CD4-positive, CD25-positive, alpha-beta regulatory T cell (primary cell): ENCODE measurements at regions not wholly inside any gene's neighbourhood (a gene's known extent, or its start where the extent isn't known, plus 50 kb on each side); places are given as distances from the start of the nearest gene placed in this dataset.

Source experiments
- ATAC-seq, 2 donors: fragments of 150-1000 bp; cut with Tn5 transposase; one replicate each; pipeline ENCODE4 v1.10.0; 2021; ENCODE audit warnings: low read depth in 2 of 2, moderate number of reproducible peaks in 2 of 2, moderate library complexity in 1 of 2
- DNase-seq, 3 donors: peaks; one replicate each; pipeline versions ENCODE4 v3.0.0 to v3.0.0-alpha.2; 2012 to 2022; ENCODE audit warnings: mixed read lengths in 1 of 3
- H3K27ac ChIP-seq: one replicate; pipeline ENCODE4 v1.7.0; 2013; ENCODE audit warnings: mild to moderate bottlenecking, low read length; ENCODE audit not compliant: insufficient read depth, poor library complexity, severe bottlenecking
- H3K27me3 ChIP-seq: one replicate; pipeline ENCODE4 v1.7.0; 2013; ENCODE audit warnings: low read length; ENCODE audit not compliant: control insufficient read depth, insufficient read depth
- H3K36me3 ChIP-seq: one replicate; pipeline ENCODE4 v1.7.0; 2013; ENCODE audit warnings: mild to moderate bottlenecking, low read length, moderate library complexity; ENCODE audit not compliant: control insufficient read depth, insufficient read depth
- H3K4me1 ChIP-seq: 2 replicates; pipeline ENCODE4 v1.7.0; 2013; ENCODE audit warnings: mild to moderate bottlenecking, low read length; ENCODE audit not compliant: insufficient read depth, control insufficient read depth, poor library complexity, severe bottlenecking
- H3K4me3 ChIP-seq: one replicate; pipeline ENCODE4 v1.7.0; 2013; ENCODE audit warnings: low read depth, mild to moderate bottlenecking, low read length, moderate library complexity
- H3K9me3 ChIP-seq, 2 experiments: 1 replicate in 1 of 2; 2 replicates in 1 of 2; pipeline ENCODE4 v1.7.0; 2013; ENCODE audit warnings: low read length in 2 of 2, mild to moderate bottlenecking in 1 of 2, moderate library complexity in 1 of 2; ENCODE audit not compliant: control insufficient read depth in 2 of 2
- H3K27ac Mint-ChIP-seq, 3 donors: one replicate each; pipeline ENCODE4 v1.8.0; 2020 to 2022; ENCODE audit warnings: mild to moderate bottlenecking in 3 of 3, mixed read lengths in 3 of 3, moderate library complexity in 2 of 3
- H3K27me3 Mint-ChIP-seq: one replicate; pipeline ENCODE4 v1.8.0; 2022; ENCODE audit warnings: mild to moderate bottlenecking, mixed read lengths
- H3K36me3 Mint-ChIP-seq: one replicate; pipeline ENCODE4 v1.8.0; 2020; ENCODE audit warnings: mixed read lengths
- H3K4me1 Mint-ChIP-seq, 4 donors: one replicate each; pipeline ENCODE4 v1.8.0; 2020 to 2022; ENCODE audit warnings: mixed read lengths in 4 of 4, mild to moderate bottlenecking in 1 of 4
- H3K4me3 Mint-ChIP-seq, 4 donors: one replicate each; pipeline ENCODE4 v1.8.0; 2020 to 2022; ENCODE audit warnings: mild to moderate bottlenecking in 4 of 4, mixed read lengths in 4 of 4, moderate library complexity in 3 of 4
- H3K9me3 Mint-ChIP-seq, 7 donors: one replicate each; pipeline ENCODE4 v1.8.0; 2020 to 2022; ENCODE audit warnings: mixed read lengths in 7 of 7, mild to moderate bottlenecking in 3 of 7, moderate library complexity in 2 of 7

DNA sequence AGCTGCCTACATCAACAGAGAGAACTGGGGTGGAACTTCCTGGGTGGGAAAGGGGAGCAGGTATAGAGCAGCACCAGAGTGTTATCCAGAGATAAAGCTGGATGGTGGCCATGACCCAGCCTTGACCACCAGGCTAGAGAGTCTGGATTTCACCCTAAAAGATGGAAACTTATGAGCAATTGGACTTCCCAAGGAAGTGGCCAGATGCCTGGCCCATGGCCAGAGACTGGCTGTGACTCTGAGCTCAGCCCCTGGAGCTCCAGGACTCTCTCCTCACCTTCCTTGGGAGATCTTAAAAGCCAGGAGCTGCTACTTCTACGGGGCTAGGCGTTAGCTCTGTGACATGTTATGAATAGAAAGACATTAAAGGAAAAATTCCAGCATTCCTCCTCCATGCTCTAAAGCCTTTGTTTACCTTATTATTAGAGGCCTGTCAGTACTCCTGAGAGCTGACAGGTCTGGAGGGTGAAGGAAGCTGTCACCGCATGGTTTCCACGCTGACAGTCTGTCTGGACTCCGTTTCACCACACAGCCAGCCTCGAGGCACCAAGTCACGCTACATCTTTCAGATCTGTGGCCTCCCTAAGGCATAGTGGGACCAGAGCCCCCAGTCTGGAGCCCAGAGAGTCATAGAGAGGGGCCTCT is 260.0 kb upstream of the SIX2 start:
- Histone ChIP-seq H3K36me3 (no peaks in the 10 kb centered on the region), H3K4me1 (no peaks in the 10 kb centered on the region), H3K9me3 (no peaks in the 10 kb centered on the region), H3K4me3 (no peak overlapping the region), H3K27me3 (peaks cover 4% of the 10 kb centered on the region), H3K27ac (no peak overlapping the region)
- peaks cover 11% of the 10 kb centered on the region for H3K27me3 Mint-ChIP-seq
- H3K9me3 Mint-ChIP-seq: peaks cover 0 to 2% (median 0%) of the 10 kb centered on the region in 7 donors
- DNase-seq (no peak), ATAC-seq (no peak)
- no peak overlapping the region for H3K4me3 Mint-ChIP-seq
- no peaks in the 10 kb centered on the region for H3K36me3 Mint-ChIP-seq
- H3K27ac Mint-ChIP-seq: no peak overlapping the region
- no peaks in the 10 kb centered on the region for H3K4me1 Mint-ChIP-seq

DNA sequence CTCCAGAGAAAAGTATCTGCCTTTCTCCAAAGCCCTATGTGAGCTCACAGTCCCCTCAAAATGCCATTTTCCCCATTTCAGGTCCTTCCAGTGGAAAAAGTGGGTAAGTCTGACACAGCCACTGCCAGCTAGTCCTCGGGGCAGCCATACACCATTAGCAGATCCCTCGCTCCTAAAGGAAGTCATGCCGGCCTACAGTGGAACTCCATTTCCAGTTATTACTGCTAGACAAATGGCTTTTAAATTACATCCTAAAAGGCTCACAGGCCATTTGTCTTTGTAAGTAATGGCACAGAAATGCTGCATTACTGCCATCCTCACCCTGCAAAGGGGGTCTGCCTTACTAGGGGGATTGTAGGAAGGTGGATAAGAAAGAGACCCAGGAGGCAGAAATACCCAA is 259.4 kb upstream of the SIX2 start:
- no peak for ATAC-seq
- Histone ChIP-seq H3K27me3 (peaks cover 4% of the 10 kb centered on the region), H3K9me3 (no peaks in the 10 kb centered on the region), H3K27ac (no peak overlapping the region), H3K4me3 (no peak overlapping the region), H3K36me3 (no peaks in the 10 kb centered on the region), H3K4me1 (no peaks in the 10 kb centered on the region)
- Mint-ChIP-seq H3K9me3 (peaks cover 0 to 2% (median 0%) of the 10 kb centered on the region in 7 donors), H3K27me3 (peaks cover 14% of the 10 kb centered on the region), H3K36me3 (no peaks in the 10 kb centered on the region), H3K4me3 (no peak overlapping the region), H3K4me1 (no peaks in the 10 kb centered on the region), H3K27ac (no peak overlapping the region)
- DNase-seq: no peak

DNA sequence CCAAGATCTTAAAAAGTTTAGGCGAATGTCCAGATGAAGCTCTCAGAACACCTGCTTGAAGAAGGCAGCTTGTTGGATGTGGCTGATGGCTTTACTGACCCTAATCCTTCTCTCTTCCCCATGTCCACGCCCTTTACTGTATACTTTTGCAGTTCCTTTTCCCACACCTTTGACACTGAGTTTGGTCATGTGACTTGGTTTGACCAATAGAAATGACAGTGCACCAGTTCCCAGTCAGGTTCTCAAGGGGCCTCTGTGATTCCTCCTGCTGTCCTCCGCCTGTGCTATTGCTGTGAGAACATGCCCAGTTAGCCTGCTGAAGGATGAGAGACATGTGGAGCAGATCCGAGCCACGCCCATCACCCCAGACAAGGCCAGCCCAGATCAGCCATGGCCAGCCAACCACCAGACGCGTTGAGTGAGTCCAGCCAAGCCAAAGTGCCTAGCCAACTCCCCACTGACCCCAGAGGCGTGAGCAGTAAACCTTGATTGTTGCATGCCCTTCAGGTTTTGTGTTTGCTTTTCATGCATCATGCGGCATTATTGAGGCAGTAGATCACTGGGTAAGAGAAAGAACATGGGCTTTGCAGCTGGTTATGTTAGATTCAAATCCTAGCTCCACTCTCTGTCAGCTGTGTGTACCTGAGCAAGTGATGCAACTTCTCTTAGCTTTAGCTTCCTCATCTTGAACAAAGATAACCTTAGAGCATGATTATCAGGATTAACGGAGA is 258.0 kb upstream of the SIX2 start:
- no peak for ATAC-seq

DNA sequence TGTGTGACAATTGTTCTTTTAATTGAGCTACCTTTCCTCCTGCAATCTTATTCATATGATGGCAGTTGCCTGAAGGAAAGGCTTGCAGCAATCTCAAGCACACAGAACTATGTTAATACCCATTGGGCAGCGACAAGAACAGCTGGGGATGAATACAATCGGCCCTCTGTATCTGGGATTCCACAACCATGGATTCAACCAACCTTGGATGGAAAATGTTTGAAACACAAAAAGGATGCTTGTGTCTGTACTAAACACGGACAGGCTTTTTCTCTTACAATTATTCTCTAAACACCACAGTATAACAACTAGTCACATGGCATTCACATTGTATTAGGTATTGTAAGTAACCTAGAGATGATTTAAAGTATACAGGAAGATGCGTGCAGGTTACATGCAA is 256.1 kb upstream of the SIX2 start:
- peaks cover 15% of the 10 kb centered on the region for H3K27me3 Mint-ChIP-seq
- H3K27ac Mint-ChIP-seq: no peak overlapping the region
- no peak for ATAC-seq

More for the DNA sequence above, 258.0 kb upstream of the SIX2 start:
- peaks cover 21% of the 10 kb centered on the region for H3K27me3 Mint-ChIP-seq
- no peak for DNase-seq
- no peak overlapping the region for H3K4me3 Mint-ChIP-seq
- Histone ChIP-seq H3K9me3 (no peaks in the 10 kb centered on the region), H3K4me1 (no peaks in the 10 kb centered on the region), H3K4me3 (no peak overlapping the region), H3K27ac (no peak overlapping the region), H3K27me3 (peaks cover 4% of the 10 kb centered on the region), H3K36me3 (no peaks in the 10 kb centered on the region)
- H3K4me1 Mint-ChIP-seq: peaks cover 0 to 3% (median 0%) of the 10 kb centered on the region in 4 donors
- H3K27ac Mint-ChIP-seq: no peak overlapping the region
- H3K9me3 Mint-ChIP-seq: peaks cover 0 to 2% (median 0%) of the 10 kb centered on the region in 7 donors
- no peaks in the 10 kb centered on the region for H3K36me3 Mint-ChIP-seq

DNA sequence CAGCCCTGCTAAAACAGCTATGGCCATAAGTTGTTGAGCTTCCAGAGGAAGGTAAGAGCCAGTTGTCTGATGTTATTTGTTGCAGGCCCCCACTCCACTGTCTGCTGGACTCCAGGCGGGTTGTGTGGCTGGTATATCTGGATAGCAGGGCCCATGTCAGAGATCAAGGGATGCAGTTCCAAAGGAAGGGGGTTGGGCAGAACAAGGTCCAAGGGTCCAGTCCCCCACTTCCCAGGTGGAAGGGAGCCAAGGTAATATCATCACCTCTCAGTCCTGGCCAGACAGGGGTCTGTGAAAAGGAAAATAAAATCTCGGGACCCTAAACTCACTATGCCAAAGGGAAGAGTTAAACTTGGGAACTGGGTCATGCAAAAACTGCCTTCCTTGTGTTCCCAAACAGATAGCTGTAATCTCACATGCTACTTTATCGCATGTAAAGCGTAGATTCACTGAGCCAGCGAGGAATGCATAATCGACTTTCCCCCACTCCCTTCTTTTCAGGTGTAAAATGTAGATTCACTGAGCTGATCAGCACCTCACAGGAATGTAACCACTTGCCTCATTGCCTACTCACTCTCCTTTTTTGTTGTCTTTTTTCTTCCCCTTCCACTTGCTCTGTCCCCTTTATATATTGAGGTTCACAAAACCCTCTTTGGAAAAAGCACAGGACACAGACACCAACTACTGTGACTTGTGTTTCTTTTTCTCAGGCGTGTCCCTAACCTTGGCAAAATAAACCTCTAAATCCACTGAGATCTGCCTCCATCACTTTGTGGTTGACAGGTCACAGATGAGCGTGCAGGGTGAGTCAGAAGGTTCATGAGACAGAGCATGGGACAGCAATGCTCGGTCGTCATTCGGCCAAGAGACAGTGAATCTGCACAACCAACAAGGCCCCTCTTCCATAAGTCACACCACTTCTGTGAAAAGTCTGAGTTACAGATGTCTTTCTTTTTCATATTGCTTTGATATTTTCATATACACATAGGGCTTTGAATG is 255.3 kb upstream of the SIX2 start:
- Histone ChIP-seq H3K36me3 (no peaks in the 10 kb centered on the region), H3K9me3 (no peaks in the 10 kb centered on the region), H3K27me3 (peaks cover 4% of the 10 kb centered on the region), H3K27ac (no peak overlapping the region), H3K4me1 (no peaks in the 10 kb centered on the region), H3K4me3 (no peak overlapping the region)
- ATAC-seq (no peak), DNase-seq (no peak)
- H3K4me3 Mint-ChIP-seq: no peak overlapping the region
- peaks cover 11% of the 10 kb centered on the region for H3K27me3 Mint-ChIP-seq
- H3K36me3 Mint-ChIP-seq: no peaks in the 10 kb centered on the region
- peaks cover 0 to 3% (median 0%) of the 10 kb centered on the region in 4 donors for H3K4me1 Mint-ChIP-seq
- H3K27ac Mint-ChIP-seq: no peak overlapping the region
- no peaks in the 10 kb centered on the region for H3K9me3 Mint-ChIP-seq

More for the DNA sequence above, 256.1 kb upstream of the SIX2 start:
- no peak overlapping the region for H3K4me3 Mint-ChIP-seq
- peaks cover 0 to 3% (median 0%) of the 10 kb centered on the region in 4 donors for H3K4me1 Mint-ChIP-seq
- Histone ChIP-seq H3K9me3 (no peaks in the 10 kb centered on the region), H3K36me3 (no peaks in the 10 kb centered on the region), H3K27ac (no peak overlapping the region), H3K27me3 (peaks cover 4% of the 10 kb centered on the region), H3K4me1 (no peaks in the 10 kb centered on the region), H3K4me3 (no peak overlapping the region)
- H3K9me3 Mint-ChIP-seq: no peaks in the 10 kb centered on the region
- DNase-seq: no peak
- H3K36me3 Mint-ChIP-seq: no peaks in the 10 kb centered on the region

DNA sequence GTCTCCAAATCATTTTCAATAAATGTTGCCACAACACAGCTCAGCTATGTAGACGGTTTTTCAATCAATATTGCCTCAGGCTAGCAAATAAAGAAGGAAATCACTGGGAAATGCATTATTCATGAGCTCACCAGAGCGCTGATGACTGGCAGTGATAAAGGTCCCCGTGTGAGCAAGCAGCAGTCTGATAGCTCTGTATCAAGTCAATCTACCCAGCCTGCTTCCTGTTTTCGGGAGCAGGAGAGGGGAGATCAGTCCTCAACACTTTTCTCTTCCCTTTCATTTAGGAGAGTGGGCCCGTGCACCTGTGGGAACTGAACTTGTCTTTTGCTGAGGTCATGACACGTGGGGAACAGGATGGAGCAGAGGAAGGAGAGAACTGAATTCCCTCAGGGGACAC is 253.9 kb upstream of the SIX2 start:
- no peaks in the 10 kb centered on the region for H3K36me3 Mint-ChIP-seq
- DNase-seq (no peak), ATAC-seq (no peak)
- H3K27me3 ChIP-seq: peaks cover 4% of the 10 kb centered on the region
- H3K4me3 Mint-ChIP-seq: no peak overlapping the region
- H3K27me3 Mint-ChIP-seq: peaks cover 10% of the 10 kb centered on the region
- no peaks in the 10 kb centered on the region for H3K9me3 Mint-ChIP-seq
- peaks cover 0 to 3% (median 0%) of the 10 kb centered on the region in 4 donors for H3K4me1 Mint-ChIP-seq
- H3K9me3 ChIP-seq: no peaks in the 10 kb centered on the region
- H3K27ac ChIP-seq: no peak overlapping the region
- H3K4me1 ChIP-seq: no peaks in the 10 kb centered on the region
- H3K36me3 ChIP-seq: no peaks in the 10 kb centered on the region
- no peak overlapping the region for H3K27ac Mint-ChIP-seq
- no peak overlapping the region for H3K4me3 ChIP-seq

DNA sequence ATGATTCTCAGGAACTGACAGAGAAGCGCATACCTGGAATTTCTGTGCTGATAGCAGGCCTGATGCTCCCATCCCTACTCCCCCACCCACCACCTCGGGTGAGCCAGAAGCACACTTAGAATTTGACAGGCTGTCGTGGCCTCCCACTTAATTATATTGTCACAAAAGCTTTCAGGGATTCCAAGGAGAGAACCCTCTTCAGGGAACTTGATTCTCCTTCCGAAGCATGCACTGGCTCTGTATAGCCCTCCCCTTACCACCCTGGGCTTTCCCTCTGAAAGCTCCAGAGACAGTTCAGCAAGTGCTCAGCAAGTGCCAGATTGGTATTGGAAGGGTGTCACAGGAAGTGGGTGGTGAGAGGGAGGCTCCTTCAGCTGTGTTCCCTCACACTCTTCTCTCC is 252.5 kb upstream of the SIX2 start:
- Mint-ChIP-seq H3K36me3 (no peaks in the 10 kb centered on the region), H3K4me1 (peaks cover 0 to 3% (median 0%) of the 10 kb centered on the region in 4 donors), H3K27ac (no peak overlapping the region), H3K4me3 (no peak overlapping the region), H3K27me3 (peaks cover 10% of the 10 kb centered on the region), H3K9me3 (no peaks in the 10 kb centered on the region)
- no peak overlapping the region for H3K27ac ChIP-seq
- H3K27me3 ChIP-seq: peaks cover 4% of the 10 kb centered on the region
- no peak overlapping the region for H3K4me3 ChIP-seq
- no peaks in the 10 kb centered on the region for H3K36me3 ChIP-seq
- ATAC-seq (no peak), DNase-seq (no peak)
- no peaks in the 10 kb centered on the region for H3K4me1 ChIP-seq
- H3K9me3 ChIP-seq: no peaks in the 10 kb centered on the region
